Transverse colon (tissue), 4 donors: ENCODE measurements at regions not wholly inside any gene's neighbourhood (a gene's known extent, or its start where the extent isn't known, plus 50 kb on each side); places are given as distances from the start of the nearest gene placed in this dataset.

Experiments
- DNase-seq: peaks from one replicate; pipeline ENCODE4 v3.0.0-alpha.2; 2019
- H3K27ac ChIP-seq, 4 donors: fragments of 200-600 bp; sonication (generic); 2 replicates each; pipeline ENCODE4 v1.5.1; 2016 to 2018; ENCODE audit warnings: inconsistent platforms in 4 of 4
- H3K27me3 ChIP-seq: fragments of 200-600 bp; sonication (generic); 2 replicates; pipeline ENCODE4 v1.5.1; 2017; ENCODE audit warnings: inconsistent platforms
- H3K36me3 ChIP-seq, 4 donors: fragments of 200-600 bp; sonication (generic); 2 replicates each; pipeline ENCODE4 v1.5.1; 2017 to 2019; ENCODE audit warnings: inconsistent platforms in 4 of 4
- H3K4me1 ChIP-seq, 4 donors: fragments of 200-600 bp; sonication (generic); 2 replicates each; pipeline ENCODE4 v1.5.1; 2017 to 2020; ENCODE audit warnings: inconsistent platforms in 4 of 4
- H3K4me3 ChIP-seq, 4 donors: fragments of 200-600 bp; sonication (generic); 1 replicate in 1 of 4; 2 replicates in 3 of 4; pipeline versions ENCODE4 v1.5.1 to v1.6.1; 2017 to 2019; ENCODE audit warnings: inconsistent platforms in 4 of 4
- H3K9me3 ChIP-seq, 2 donors: fragments of 200-600 bp; sonication (generic); 2 replicates each; pipeline ENCODE4 v1.5.1; 2017 to 2019; ENCODE audit warnings: inconsistent platforms in 2 of 2
- EP300 ChIP-seq: sonication (generic); formaldehyde crosslinking; IDR thresholded peaks from one replicate; pipeline ENCODE4 v1.6.1; 2017; ENCODE audit warnings: antibody characterized with exemption, low read depth
- POLR2A ChIP-seq: fragments of 450-650 bp; IDR thresholded peaks from one replicate; pipeline ENCODE4 v1.6.1; 2016; ENCODE audit warnings: antibody characterized with exemption, mild to moderate bottlenecking, moderate library complexity
- POLR2AphosphoS5 ChIP-seq, 3 donors: sonication (generic); formaldehyde crosslinking; IDR thresholded peaks; one replicate each; pipeline ENCODE4 v1.6.1; 2016; ENCODE audit warnings: antibody characterized with exemption in 3 of 3
- WGBS, 2 donors: methylation state at CpG; one replicate each; pipeline ENCODE4 v1.1.5; 2018; ENCODE audit warnings: low coverage in 1 of 2; 5-methylcytosine and 5-hydroxymethylcytosine counted together
- in situ Hi-C, 4 donors: fragments of 200-750 bp; cut with MboI; loops; one replicate each; pipeline versions ENCODE4 v1.15.0 to v1.15.1; 2017; ENCODE audit warnings: low sequenced_read_pairs in 3 of 4, low pct_ligation_motif_present in 1 of 4, low pct_unique_long_range_greater_than_20kb in 1 of 4
- intact Hi-C: fragments of 100-400 bp; cut with DNase I; formaldehyde crosslinking; loops from one replicate; pipeline ENCODE4 v1.15.1; 2023; ENCODE audit warnings: low total_unique reads
- TF ChIP-seq, protein P1 (sequence below), 5 experiments: fragments of 200-600 bp in 3 of 5; fragments of 450-650 bp in 2 of 5; sonication (generic) in 3 of 5; IDR thresholded peaks; 1 replicate in 2 of 5; 2 replicates in 3 of 5; pipeline ENCODE4 v1.5.1; 2016 to 2017; ENCODE audit warnings: antibody characterized with exemption in 5 of 5, inconsistent platforms in 3 of 5, mild to moderate bottlenecking in 2 of 5, moderate library complexity in 1 of 5

- 67 to 81% methylated on average over 3 of the region's 3 CpGs for WGBS, 2 donors
Measured at GRCh38 chr1:39147099-39148025, 57.1 kb upstream of the MACF1 start.

DNA sequence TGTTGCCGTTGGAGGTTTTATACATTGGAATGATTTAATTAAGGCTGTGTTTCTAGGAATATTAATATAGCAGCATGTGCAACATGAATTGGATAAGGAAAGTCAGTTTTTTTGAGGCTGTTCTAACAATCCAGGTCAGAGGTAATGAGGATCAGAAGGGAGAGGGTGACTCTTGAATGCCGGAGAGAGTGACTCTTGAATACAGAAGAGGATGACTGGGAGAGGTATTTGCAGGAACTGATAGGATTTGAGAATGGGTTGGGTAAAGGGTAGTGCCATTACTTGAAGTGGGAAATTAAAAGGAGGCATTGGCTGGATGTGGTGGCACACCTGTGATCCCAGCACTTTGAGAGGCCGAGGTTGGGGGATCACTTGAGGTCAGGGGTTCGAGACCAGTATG is 55.6 kb upstream of the MACF1 start:
- DNase-seq, result no peak
- Histone ChIP-seq H3K27ac (no peak overlapping the region), H3K4me1 (peaks cover under 1 to 43% (median 13%) of the 10 kb centered on the region in 4 donors), H3K36me3 (no peaks in the 10 kb centered on the region), H3K27me3 (no peaks in the 10 kb centered on the region), H3K9me3 (no peaks in the 10 kb centered on the region), H3K4me3 (no peak overlapping the region)
- 88 to 94% methylated on average over 2 to 4 of the region's 4 CpGs for WGBS, 2 donors
- intact Hi-C loops, result no loop called here
- in situ Hi-C loops, result no loop called here
- TF ChIP-seq POLR2A (no peak), POLR2AphosphoS5 (IDR thresholded peaks at IDR 0.05) (no peak), EP300 (no peak)
- TF ChIP-seq, protein P1, sequence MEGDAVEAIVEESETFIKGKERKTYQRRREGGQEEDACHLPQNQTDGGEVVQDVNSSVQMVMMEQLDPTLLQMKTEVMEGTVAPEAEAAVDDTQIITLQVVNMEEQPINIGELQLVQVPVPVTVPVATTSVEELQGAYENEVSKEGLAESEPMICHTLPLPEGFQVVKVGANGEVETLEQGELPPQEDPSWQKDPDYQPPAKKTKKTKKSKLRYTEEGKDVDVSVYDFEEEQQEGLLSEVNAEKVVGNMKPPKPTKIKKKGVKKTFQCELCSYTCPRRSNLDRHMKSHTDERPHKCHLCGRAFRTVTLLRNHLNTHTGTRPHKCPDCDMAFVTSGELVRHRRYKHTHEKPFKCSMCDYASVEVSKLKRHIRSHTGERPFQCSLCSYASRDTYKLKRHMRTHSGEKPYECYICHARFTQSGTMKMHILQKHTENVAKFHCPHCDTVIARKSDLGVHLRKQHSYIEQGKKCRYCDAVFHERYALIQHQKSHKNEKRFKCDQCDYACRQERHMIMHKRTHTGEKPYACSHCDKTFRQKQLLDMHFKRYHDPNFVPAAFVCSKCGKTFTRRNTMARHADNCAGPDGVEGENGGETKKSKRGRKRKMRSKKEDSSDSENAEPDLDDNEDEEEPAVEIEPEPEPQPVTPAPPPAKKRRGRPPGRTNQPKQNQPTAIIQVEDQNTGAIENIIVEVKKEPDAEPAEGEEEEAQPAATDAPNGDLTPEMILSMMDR (IDR thresholded peaks at IDR 0.05), result no peak

More at GRCh38 chr1:39147099-39148025, 57.1 kb upstream of the MACF1 start:
- TF ChIP-seq, protein P1 (IDR thresholded peaks at IDR 0.05), result no peak
- TF ChIP-seq POLR2AphosphoS5 (IDR thresholded peaks at IDR 0.05) (no peak), EP300 (no peak), POLR2A (no peak)
- H3K9me3 ChIP-seq, result no peaks in the 10 kb centered on the region
- no peaks in the 10 kb centered on the region for H3K36me3 ChIP-seq
- no peaks in the 10 kb centered on the region for H3K27me3 ChIP-seq
- intact Hi-C loops, result no loop called here
- no peak for DNase-seq
- H3K4me1 ChIP-seq, result peaks cover 0 to 33% (median 13%) of the 10 kb centered on the region in 4 donors
- no peak overlapping the region for H3K27ac ChIP-seq
- in situ Hi-C loops, result no loop called here
- no peak overlapping the region for H3K4me3 ChIP-seq

- Histone ChIP-seq H3K4me3 (no peak overlapping the region), H3K27ac (no peak overlapping the region), H3K9me3 (no peaks in the 10 kb centered on the region), H3K27me3 (no peaks in the 10 kb centered on the region), H3K36me3 (no peaks in the 10 kb centered on the region), H3K4me1 (peaks cover 6 to 46% (median 12%) of the 10 kb centered on the region in 4 donors)
- no peak for DNase-seq
- intact Hi-C loops, result no loop called here
- TF ChIP-seq, protein P1 (IDR thresholded peaks at IDR 0.05), result no peak
- no peak for TF ChIP-seq POLR2A
- TF ChIP-seq EP300, result no peak
- no peak for TF ChIP-seq POLR2AphosphoS5 (IDR thresholded peaks at IDR 0.05)
- in situ Hi-C loops, result no loop called here
- WGBS, 2 donors, result 75 to 86% methylated on average over 4 of the region's 4 CpGs
Measured at GRCh38 chr1:39149509-39149908, 55.0 kb upstream of the MACF1 start.

DNA sequence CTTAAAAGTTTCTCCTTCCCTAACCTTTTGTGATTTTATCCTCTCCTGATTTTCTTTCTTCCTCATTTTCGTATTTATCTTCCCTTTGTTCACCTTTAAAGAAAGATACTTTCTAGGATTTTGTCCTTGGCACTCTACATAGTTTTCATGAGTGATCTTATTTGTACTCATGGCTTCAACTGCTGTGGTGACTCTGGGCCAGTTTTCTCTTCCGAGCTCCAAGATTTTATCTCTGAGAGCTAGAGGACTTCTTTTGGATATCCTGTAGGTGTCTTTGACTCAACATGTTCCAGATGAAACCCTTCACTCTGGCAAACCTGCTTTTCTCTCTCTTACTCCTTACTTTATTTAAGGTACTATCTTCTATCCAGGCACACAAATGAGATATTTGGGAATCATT is 53.7 kb upstream of the MACF1 start:
- Histone ChIP-seq H3K4me3 (no peak overlapping the region), H3K4me1 (peaks cover 0 to 49% (median 15%) of the 10 kb centered on the region in 4 donors), H3K27me3 (no peaks in the 10 kb centered on the region), H3K36me3 (no peaks in the 10 kb centered on the region), H3K9me3 (no peaks in the 10 kb centered on the region), H3K27ac (no peak overlapping the region)
- TF ChIP-seq POLR2A, result no peak
- TF ChIP-seq EP300, result no peak
- TF ChIP-seq, protein P1 (IDR thresholded peaks at IDR 0.05), result no peak
- TF ChIP-seq POLR2AphosphoS5 (IDR thresholded peaks at IDR 0.05), result no peak
- in situ Hi-C loops, result no loop called here
- no peak for DNase-seq
- intact Hi-C loops, result no loop called here
- 71 to 90% methylated on average over 1 to 2 of the region's 2 CpGs for WGBS, 2 donors
